GM19328 (cell line): ENCODE measurements at regions not wholly inside any gene's neighbourhood (a gene's known extent, or its start where the extent isn't known, plus 50 kb on each side); places are given as distances from the start of the nearest gene placed in this dataset.
"Not testable (repeated sequence)": the region's sequence is repeated elsewhere in the genome, so short reads cannot be mapped to it uniquely, and the experiment has no call there.

ENCODE experiments used
- ATAC-seq: cut with Tn5 transposase; IDR thresholded peaks from one replicate; pipeline ENCODE4 v1.9.1; 2021; ENCODE audit warnings: mild to moderate bottlenecking, moderate library complexity; ENCODE audit not compliant: unreplicated experiment

DNA sequence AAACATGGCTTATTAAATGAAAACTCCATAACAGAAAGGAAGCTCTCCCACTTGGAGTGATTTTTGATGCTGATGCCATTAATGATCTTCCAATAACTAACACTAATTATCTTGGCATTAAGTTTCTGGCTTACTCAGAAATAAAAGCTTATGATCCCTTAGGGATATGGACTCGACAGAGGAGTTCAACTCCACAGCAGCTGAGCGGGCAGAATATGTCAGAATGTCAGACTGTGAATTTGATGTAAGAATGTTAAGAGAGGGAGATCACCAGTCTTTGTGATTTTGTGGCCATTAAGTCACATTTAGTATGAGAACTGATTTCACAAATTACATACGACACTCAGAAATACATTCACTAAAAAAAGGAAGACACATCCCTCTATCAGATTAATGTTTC lies 2244.0 kb downstream of the ARAP2 start:
- ATAC-seq, result no peak

GRCh38 chr4:34006540-34006939 lies 2237.8 kb downstream of the ARAP2 start:
- not testable (repeated sequence) for ATAC-seq

DNA sequence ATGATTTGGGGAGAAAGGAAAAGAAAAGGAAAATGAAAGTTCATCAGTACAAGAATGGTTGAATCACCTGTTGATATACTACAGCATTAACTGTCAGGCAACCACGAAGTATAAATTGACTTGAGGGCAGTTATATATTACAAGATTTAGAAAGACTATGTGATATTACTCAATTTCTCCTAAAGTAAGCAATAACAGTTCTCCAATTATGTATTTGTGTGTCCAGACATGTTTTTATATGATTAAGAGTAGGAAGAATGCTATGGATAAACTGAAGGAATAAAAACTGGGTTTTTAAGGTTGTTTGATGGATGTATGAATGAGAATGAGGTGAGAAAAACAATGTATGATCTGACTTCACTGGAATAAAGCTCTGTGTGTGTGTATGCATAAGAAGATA lies 2234.4 kb downstream of the ARAP2 start:
- no peak for ATAC-seq

DNA sequence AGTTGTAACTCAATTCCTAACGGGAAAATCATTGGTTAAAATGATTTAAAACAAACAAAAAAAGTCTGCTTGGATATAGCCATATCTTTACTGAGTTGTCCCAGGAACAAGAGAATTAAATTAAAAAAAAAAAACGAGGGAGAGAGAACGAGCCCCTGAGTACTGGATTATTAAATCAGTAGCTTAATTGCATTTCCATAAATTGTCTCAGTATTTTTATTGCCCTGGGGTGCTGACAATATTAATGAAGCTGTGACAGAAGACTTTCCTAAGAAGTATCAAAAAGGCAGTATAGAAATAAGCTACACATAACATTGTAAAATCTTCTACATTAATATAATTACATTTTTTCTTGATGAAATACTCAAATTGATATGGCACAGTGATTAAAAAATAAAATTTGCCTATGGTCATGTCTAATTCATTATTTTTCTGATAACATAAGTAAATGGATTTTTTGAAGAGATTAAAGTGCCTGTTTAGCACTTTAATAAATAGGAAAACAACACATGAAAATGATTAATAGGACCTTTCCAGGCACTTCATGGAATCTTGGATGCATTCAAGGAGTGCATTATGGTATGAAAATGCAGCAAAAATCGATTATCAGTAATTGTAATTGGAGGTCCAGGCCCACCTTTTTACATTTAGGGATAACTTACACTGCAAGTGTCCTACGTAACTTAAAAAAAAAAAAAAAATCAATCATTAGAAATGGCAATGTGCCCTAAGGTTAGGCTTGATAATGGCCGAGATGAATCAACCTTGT lies 2233.4 kb downstream of the ARAP2 start:
- no peak for ATAC-seq

DNA sequence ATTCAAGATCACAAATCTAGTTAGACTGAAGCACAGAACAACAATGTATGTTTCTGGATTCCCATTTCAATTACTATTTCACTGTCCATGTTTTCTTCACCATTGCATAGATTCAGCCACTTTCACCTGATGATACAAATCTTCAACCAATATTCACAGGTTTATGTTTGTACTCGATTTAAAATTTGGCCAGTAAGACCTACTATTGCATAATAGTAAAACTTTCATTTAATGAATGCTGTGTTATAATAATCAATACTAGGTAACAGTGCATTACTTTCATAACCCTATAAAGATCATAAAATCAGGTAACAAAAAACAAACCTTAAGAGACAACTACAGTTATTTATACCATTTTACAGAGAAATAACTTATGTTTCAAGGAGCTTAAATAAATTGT lies 2209.1 kb downstream of the ARAP2 start:
- no peak for ATAC-seq

- no peak for ATAC-seq
Observed at GRCh38 chr4:34037280-34037679, 2207.0 kb downstream of the ARAP2 start.

DNA sequence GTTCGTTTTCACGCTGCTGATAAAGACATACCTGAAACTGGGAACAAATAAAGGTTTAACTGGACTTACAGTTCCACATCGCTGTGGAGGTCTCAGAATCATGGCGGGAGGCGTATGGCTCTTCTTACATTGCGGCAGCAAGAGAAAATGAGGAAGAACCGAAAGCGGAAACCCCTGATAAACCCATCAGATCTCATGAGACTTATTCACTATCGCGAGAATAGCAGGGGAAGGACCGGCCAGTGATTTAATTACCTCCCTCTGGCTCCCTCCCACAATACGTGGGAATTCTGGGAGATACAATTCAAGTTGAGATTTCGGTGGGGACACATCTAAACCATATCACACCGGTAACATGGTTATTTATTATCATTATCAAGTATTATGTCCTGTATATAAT lies 2204.5 kb downstream of the ARAP2 start:
- no peak for ATAC-seq

DNA sequence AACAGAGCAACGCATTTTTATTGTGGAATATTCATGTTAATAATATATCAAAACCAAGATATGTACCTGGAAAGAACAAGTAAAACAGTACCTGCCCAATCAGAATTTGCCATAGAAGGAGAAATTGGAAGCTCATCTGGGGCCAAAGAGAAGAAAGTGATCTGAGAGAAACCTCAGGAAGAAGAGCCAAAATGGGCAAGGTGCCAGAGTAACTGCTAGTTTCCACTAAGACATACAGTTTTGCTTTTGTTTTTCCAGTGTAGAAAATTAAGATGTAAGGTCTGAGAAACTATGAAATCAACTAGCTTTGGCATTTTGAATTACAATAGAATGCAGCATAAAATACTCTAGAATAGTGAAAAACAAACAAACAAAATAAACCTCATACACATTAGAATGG lies 2201.2 kb downstream of the ARAP2 start:
- ATAC-seq, result no peak

- ATAC-seq, result no peak
Observed at GRCh38 chr4:34046580-34046979, 2197.7 kb downstream of the ARAP2 start.

GRCh38 chr4:34047363-34047762 lies 2197.0 kb downstream of the ARAP2 start:
- ATAC-seq, result no peak

GRCh38 chr4:34066126-34066525 lies 2178.2 kb downstream of the ARAP2 start:
- ATAC-seq, result no peak

- no peak for ATAC-seq
Observed at GRCh38 chr4:34091451-34091850, 2152.9 kb downstream of the ARAP2 start.

GRCh38 chr4:34094114-34094513 lies 2150.2 kb downstream of the ARAP2 start:
- ATAC-seq, result no peak

- ATAC-seq, result no peak
Observed at GRCh38 chr4:34105311-34105710, 2139.0 kb downstream of the ARAP2 start.

- ATAC-seq, result no peak
Observed at GRCh38 chr4:34108391-34108790, 2135.9 kb downstream of the ARAP2 start.

DNA sequence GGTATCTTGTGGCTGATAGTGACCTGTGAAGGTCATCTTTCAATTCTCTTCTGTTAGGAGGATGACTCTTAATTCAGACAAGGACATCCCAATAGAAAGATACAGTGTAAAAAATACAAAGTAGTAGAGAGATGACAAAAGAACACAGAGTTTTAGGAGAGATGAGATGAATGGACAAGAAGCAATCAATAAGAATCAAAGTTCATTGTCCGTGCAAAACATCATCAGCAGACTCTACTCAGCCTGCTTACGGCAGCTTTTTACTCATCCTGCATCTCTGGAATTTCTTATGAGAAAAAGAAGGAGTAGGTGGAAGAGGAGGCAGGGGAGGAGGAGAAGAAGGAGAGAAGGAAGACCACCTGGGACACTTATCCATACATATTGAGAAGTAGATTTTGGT lies 2131.7 kb downstream of the ARAP2 start:
- no peak for ATAC-seq

DNA sequence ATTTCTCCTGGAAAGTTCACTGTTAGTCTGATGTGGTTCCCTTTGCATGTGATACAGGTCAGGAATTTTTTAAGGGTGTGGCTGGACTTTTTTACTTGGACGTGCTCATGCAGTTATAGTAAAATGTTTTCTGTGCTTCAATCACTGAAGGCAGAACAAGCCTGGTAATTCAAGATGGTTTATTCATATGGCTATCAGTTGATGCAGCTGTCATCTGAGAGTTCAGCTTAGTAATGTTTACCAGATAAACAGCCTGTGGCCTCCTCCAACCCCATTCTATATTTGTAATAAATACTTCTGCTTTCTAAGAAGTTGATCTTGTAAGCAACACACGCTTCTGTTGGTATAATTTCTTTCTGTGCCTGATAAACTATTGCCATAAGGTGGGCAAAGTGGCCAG lies 2105.9 kb downstream of the ARAP2 start:
- ATAC-seq, result no peak

DNA sequence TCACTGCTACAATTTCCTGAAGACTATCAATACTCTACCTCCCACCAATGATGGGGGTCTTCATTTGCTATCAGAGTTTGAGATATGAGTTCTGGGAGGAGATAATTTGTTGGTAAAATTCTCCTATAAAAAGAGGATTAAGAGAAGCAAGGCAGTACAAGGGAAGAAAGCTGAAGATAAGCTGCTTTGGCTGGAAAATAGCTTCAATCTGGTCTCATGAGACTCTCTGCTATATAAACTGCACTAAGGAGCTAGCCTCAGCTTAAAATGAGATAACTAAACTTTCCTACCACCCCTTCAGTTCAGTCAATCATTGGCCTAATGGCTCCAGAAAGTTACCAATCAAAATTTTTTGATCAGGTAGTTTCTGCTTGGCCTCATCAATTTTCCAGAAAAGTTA lies 2105.0 kb downstream of the ARAP2 start:
- no peak for ATAC-seq

DNA sequence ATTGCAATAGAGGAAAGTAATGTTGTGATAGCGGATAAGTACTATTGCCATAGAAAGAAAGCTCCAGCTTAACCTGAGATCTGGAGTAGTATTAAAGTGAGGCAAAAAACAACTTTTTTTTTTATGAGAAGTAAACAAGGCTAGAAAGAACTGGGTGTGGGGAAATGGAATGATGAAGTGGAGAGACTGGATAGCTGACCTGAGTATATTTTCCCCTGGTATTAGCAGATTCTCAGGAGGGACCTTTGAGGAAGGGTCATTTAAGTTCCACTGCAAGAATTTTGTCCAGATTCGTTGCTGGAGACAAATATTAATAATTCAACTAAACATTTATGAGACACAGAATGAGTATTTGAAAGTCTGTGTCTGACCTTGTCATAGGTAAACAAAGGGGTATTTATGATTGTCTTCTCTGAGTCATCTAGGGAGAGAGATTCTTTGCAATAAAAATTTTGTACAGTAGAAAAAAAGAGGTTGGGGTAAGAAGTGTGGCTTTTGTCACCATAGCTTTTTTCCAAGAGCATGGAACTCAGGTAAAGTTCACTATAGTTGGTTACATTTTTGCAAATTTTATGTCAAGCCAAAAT lies 2095.9 kb downstream of the ARAP2 start:
- no peak for ATAC-seq

- ATAC-seq, result no peak
Observed at GRCh38 chr4:34157547-34157946, 2086.8 kb downstream of the ARAP2 start.

- ATAC-seq, result no peak
Observed at GRCh38 chr4:34158878-34159277, 2085.4 kb downstream of the ARAP2 start.

DNA sequence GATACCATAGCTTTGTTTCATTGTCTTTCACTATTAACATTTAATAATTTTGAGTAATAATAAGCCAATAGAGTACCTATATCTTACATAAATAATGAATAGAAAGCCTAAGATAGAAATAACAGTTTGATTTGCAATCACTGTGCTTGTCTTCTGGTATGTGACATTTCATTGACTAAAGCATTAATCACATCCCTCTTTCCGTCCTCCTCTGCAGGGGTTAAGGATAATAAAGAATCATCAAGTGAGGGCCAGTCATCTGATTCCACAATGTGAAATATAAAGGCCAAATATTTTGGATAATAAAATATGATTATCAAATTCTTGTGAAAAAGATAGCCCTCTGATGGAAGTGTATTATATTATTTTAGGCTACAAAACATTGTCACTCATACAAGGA lies 2073.4 kb downstream of the ARAP2 start:
- no peak for ATAC-seq

- ATAC-seq, result no peak
Observed at GRCh38 chr4:34176609-34177008, 2067.7 kb downstream of the ARAP2 start.
